ENCODE measurements at regions not wholly inside any gene's neighbourhood (a gene's known extent, or its start where the extent isn't known, plus 50 kb on each side); places are given as distances from the start of the nearest gene placed in this dataset.

DNA sequence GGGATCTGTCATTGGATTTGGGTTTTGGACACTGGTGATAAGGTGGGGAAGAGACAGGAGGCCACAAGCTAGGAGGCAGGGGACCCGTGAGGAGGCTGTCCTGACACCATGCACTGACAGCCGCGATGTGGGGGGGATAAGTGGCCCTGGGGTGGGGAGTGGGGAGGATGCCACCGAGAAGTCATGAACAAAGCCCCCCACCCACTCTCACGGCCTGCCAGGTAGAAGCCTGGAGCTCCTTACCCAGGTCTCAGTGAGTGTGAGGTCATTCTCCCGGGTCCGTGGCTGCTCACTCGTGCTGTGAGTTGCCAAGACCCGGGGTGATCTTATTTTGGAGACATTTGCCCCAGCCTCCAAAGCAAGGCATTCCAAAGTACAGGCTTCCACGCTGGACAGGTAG is 165.9 kb upstream of the TNRC6C start:
- no peaks in the 10 kb centered on the region for H3K79me2 ChIP-seq (ENCODE audit: insufficient read depth, low read length)
- ATAC-seq (no peak), FAIRE-seq (no peak), DNase-seq (ENCODE audit: low spot score) (no peak)
- H3K4me1 ChIP-seq (ENCODE audit: insufficient read depth, low read length) = no peaks in the 10 kb centered on the region
- H3K9me3 ChIP-seq (ENCODE audit: low read length) = no peaks in the 10 kb centered on the region
- in situ Hi-C loops (cut with HindIII; ENCODE audit: extremely low pct_ligation_motif_present, low pct_unique_long_range_greater_than_20kb) (no loop called here), intact Hi-C loops (cut with micrococcal nuclease; ENCODE audit: unreplicated experiment) (loop anchor here (1.0 kb wide), 1 partner anchor 20 kb away; no protein-coding TSS in a partner anchor)
- no peak overlapping the region for H3K4me3 ChIP-seq (replicated peaks in 1 of 3; ENCODE audit: insufficient read depth in 1 of 3, low read depth in 2 of 3, low read length in 3 of 3)
- ChIA-PET CTCF (ENCODE audit: low intra/inter-chr PET ratio, low total read pairs) (no interaction called here), POLR2A (no interaction called here)
- H3K4me2 ChIP-seq (ENCODE audit: low read depth, low read length) = no peak overlapping the region
- no peak overlapping the region for H2AFZ ChIP-seq (ENCODE audit: low read length)
- H3K27me3 ChIP-seq (ENCODE audit: control insufficient read depth in 1 of 2, insufficient read depth in 2 of 2, low read length in 2 of 2) = peaks cover 36 to 82% of the 10 kb centered on the region in 2 experiments
- 0 out of 2 replicates have a peak, but pooled peaks cover 2% of the 10 kb centered on the region for H4K20me1 ChIP-seq (ENCODE audit: insufficient read depth, low read length)
- no peak overlapping the region for H3K9ac ChIP-seq (ENCODE audit: insufficient read depth, low read depth, low read length)
- no TSS peak for BruUV-seq (replicated peaks)
- H3K27ac ChIP-seq (ENCODE audit: extremely low read length, insufficient read depth, low read length) = no peak overlapping the region
- no peaks in the 10 kb centered on the region for H3K36me3 ChIP-seq (replicated peaks in 1 of 2; ENCODE audit: control insufficient read depth in 1 of 2, insufficient read depth in 2 of 2, low read length in 2 of 2)
- 34% methylated on average over 9 of the region's 10 CpGs for WGBS (ENCODE audit: low lambda C conversion rate)
- no peak for TF ChIP-seq UBTF (CRISPR knock-in tag; IDR thresholded peaks at IDR 0.05)
- TF ChIP-seq ADNP (CRISPR knock-in tag; IDR thresholded peaks at IDR 0.05) = no peak
- no peak for TF ChIP-seq JUN (CRISPR knock-in tag; IDR thresholded peaks at IDR 0.05)
- TF ChIP-seq PTBP1 (IDR thresholded peaks at IDR 0.05; ENCODE audit: low read depth, low read length, poor library complexity, severe bottlenecking) = no peak
- TF ChIP-seq ZNF883 (CRISPR knock-in tag; IDR thresholded peaks at IDR 0.05; ENCODE audit: not compliant biosample characterization) = no peak
- TF ChIP-seq SNAI1 (CRISPR knock-in tag; IDR thresholded peaks at IDR 0.05; ENCODE audit: borderline replicate concordance) = no peak
- no peak for TF ChIP-seq ZNF616 (CRISPR knock-in tag; IDR thresholded peaks at IDR 0.05; ENCODE audit: low read depth)
- no peak for TF ChIP-seq ZBTB40 (IDR thresholded peaks at IDR 0.05)
- no peak for TF ChIP-seq ZBTB40 (CRISPR knock-in tag; IDR thresholded peaks at IDR 0.05)
- TF ChIP-seq DMAP1 (CRISPR knock-in tag; IDR thresholded peaks at IDR 0.05) = no peak
- TF ChIP-seq, protein P1, sequence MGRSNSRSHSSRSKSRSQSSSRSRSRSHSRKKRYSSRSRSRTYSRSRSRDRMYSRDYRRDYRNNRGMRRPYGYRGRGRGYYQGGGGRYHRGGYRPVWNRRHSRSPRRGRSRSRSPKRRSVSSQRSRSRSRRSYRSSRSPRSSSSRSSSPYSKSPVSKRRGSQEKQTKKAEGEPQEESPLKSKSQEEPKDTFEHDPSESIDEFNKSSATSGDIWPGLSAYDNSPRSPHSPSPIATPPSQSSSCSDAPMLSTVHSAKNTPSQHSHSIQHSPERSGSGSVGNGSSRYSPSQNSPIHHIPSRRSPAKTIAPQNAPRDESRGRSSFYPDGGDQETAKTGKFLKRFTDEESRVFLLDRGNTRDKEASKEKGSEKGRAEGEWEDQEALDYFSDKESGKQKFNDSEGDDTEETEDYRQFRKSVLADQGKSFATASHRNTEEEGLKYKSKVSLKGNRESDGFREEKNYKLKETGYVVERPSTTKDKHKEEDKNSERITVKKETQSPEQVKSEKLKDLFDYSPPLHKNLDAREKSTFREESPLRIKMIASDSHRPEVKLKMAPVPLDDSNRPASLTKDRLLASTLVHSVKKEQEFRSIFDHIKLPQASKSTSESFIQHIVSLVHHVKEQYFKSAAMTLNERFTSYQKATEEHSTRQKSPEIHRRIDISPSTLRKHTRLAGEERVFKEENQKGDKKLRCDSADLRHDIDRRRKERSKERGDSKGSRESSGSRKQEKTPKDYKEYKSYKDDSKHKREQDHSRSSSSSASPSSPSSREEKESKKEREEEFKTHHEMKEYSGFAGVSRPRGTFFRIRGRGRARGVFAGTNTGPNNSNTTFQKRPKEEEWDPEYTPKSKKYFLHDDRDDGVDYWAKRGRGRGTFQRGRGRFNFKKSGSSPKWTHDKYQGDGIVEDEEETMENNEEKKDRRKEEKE (IDR thresholded peaks at IDR 0.05) = no peak

Data from HepG2 (cell line).